Cardiac fibroblast (primary cell): ENCODE measurements at regions not wholly inside any gene's neighbourhood (a gene's known extent, or its start where the extent isn't known, plus 50 kb on each side); places are given as distances from the start of the nearest gene placed in this dataset.

Experiments
- DNase-seq, 2 donors: peaks; one replicate each; pipeline versions ENCODE4 v3.0.0 to v3.0.0-alpha.2; 2010; ENCODE audit warnings: low read depth in 2 of 2
- H3K4me3 ChIP-seq, 2 donors: replicated peaks in 1 of 2; 1 replicate in 1 of 2; 2 replicates in 1 of 2; pipeline ENCODE4 v1.5.1; 2011; ENCODE audit warnings: low read depth in 2 of 2, low read length in 2 of 2, mild to moderate bottlenecking in 2 of 2, moderate library complexity in 1 of 2
- CTCF ChIP-seq: IDR thresholded peaks from one replicate; pipeline ENCODE4 v1.5.1; 2011; ENCODE audit warnings: low read depth, mild to moderate bottlenecking, low read length, inconsistent platforms

- no peak for TF ChIP-seq CTCF
- H3K4me3 ChIP-seq: no peak overlapping the region
- no peak for DNase-seq
Measured at GRCh38 chr9:80351612-80352011, 779.8 kb downstream of the TLE4 start.

- no peak for DNase-seq
- H3K4me3 ChIP-seq: no peak overlapping the region
- no peak for TF ChIP-seq CTCF
Measured at GRCh38 chr9:80326105-80326504, 754.3 kb downstream of the TLE4 start.

GRCh38 chr9:80320916-80321315 is 749.2 kb downstream of the TLE4 start:
- no peak for TF ChIP-seq CTCF

GRCh38 chr9:80320480-80320879 is 748.7 kb downstream of the TLE4 start:
- no peak for TF ChIP-seq CTCF

More at GRCh38 chr9:80320916-80321315, 749.2 kb downstream of the TLE4 start:
- no peak overlapping the region for H3K4me3 ChIP-seq
- DNase-seq: peak in 1 of 2 donors; percentile 76

GRCh38 chr9:80305136-80305535 is 733.4 kb downstream of the TLE4 start:
- H3K4me3 ChIP-seq: no peak overlapping the region
- DNase-seq: no peak
- no peak for TF ChIP-seq CTCF

More at GRCh38 chr9:80320480-80320879, 748.7 kb downstream of the TLE4 start:
- no peak overlapping the region for H3K4me3 ChIP-seq
- peak in 1 of 2 donors; percentile 0 for DNase-seq

GRCh38 chr9:80294955-80295354 is 723.2 kb downstream of the TLE4 start:
- TF ChIP-seq CTCF: no peak
- no peak for DNase-seq

GRCh38 chr9:80294318-80294717 is 722.6 kb downstream of the TLE4 start:
- no peak overlapping the region for H3K4me3 ChIP-seq
- no peak for TF ChIP-seq CTCF
- DNase-seq: no peak

More at GRCh38 chr9:80294955-80295354, 723.2 kb downstream of the TLE4 start:
- H3K4me3 ChIP-seq: no peak overlapping the region
